M059J (cell line): ENCODE measurements at regions not wholly inside any gene's neighbourhood (a gene's known extent, or its start where the extent isn't known, plus 50 kb on each side); places are given as distances from the start of the nearest gene placed in this dataset.
"Not testable (repeated sequence)": the region's sequence is repeated elsewhere in the genome, so short reads cannot be mapped to it uniquely, and the experiment has no call there.

Source experiments
- DNase-seq: peaks from one replicate; pipeline ENCODE4 v3.0.0-alpha.2; 2012; ENCODE audit warnings: low read depth

GRCh38 chr17:14428648-14429029 lies 127.8 kb downstream of the HS3ST3B1 start:
- no peak for DNase-seq

- DNase-seq, result no peak
These were observed 127.2 kb downstream of the HS3ST3B1 start for GRCh38 chr17:14427900-14428647.

GRCh38 chr17:14423156-14423555 lies 122.3 kb downstream of the HS3ST3B1 start:
- not testable (repeated sequence) for DNase-seq

GRCh38 chr17:14417336-14417735 lies 116.5 kb downstream of the HS3ST3B1 start:
- no peak for DNase-seq

- DNase-seq, result no peak
These were observed 108.4 kb downstream of the HS3ST3B1 start for GRCh38 chr17:14409292-14409691.

- no peak for DNase-seq
These were observed 106.7 kb downstream of the HS3ST3B1 start for GRCh38 chr17:14407541-14407940.

- DNase-seq, result no peak
These were observed 104.3 kb downstream of the HS3ST3B1 start for GRCh38 chr17:14405189-14405588.
